ENCODE measurements at regions not wholly inside any gene's neighbourhood (a gene's known extent, or its start where the extent isn't known, plus 50 kb on each side); places are given as distances from the start of the nearest gene placed in this dataset.
A peak's percentile ranks its signal among the peaks of the same experiment; 100 is the strongest.

- no peak for DNase-seq (ENCODE audit: low read depth, low spot score)
These were observed 1387.0 kb upstream of the ADGRB3 start for GRCh38 chr6:67248077-67248476.

DNA sequence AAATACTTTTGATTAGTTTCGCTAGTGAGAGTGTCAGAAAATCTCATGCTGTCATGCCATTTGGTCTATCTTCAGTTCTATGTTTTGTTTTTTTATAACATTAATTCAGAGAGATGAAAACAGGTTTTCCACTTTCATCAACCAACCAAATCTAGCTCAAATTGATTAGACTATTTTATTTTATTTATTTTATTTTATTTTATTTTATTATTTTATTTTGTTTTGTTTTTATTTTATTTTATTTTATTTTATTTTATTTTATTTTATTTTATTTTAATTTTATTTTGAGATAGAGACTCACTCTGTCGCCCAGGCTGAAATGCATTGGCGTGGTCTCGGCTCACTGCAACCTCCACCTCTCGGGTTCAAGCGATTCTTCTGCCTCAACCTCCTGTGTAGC lies 1391.0 kb upstream of the ADGRB3 start:
- no peak for DNase-seq (ENCODE audit: low read depth, low spot score)

- no peak for DNase-seq (ENCODE audit: low read depth, low spot score)
These were observed 1397.8 kb upstream of the ADGRB3 start for GRCh38 chr6:67237277-67237676.

- no peak for DNase-seq (ENCODE audit: low read depth, low spot score)
These were observed 1404.0 kb upstream of the ADGRB3 start for GRCh38 chr6:67231092-67231491.

- DNase-seq (ENCODE audit: low read depth, low spot score) = no peak
These were observed 1410.1 kb upstream of the ADGRB3 start for GRCh38 chr6:67224989-67225388.

DNA sequence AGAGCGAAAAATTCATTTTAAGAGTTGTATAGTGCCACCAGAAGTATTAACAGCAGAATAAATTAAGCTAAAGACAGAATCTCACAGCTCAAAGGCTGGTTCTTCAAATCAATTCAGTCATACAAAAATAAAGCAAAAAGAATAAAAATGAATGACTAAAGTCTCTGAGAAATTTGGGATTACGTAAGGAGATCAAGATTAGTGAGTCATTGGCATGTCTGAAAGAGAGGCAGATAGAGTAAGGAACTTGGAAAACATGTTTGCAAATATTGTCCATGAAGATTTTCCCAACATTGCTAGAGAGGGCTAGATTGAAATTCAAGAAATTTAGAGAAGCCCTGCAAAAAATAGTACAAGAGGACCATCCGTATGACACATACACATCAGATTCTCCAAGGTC lies 1413.9 kb upstream of the ADGRB3 start:
- no peak for DNase-seq (ENCODE audit: low read depth, low spot score)

DNA sequence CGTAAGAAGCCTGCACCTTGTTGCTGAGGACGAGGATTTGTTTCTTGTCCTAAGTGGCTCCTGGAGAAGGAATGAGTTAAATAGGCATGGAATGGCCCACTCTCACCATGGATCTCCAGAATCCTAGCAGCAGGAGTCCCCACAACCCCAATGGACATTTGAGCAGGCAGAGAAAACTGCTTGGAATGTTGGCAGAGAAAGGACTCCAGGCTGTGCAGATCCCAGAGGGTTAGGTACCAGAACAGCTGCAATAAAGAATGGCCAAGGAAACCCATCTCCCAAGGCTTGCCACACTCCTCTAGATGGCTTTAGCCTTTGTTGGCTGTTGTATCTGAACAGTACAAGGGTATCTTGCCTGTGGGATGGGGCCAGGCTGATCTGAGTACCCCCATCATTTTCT lies 1415.7 kb upstream of the ADGRB3 start:
- DNase-seq (ENCODE audit: low read depth, low spot score) = no peak

- DNase-seq (ENCODE audit: low read depth, low spot score) = no peak
These were observed 1422.5 kb upstream of the ADGRB3 start for GRCh38 chr6:67212584-67212983.

- no peak for DNase-seq (ENCODE audit: low read depth, low spot score)
These were observed 1424.6 kb upstream of the ADGRB3 start for GRCh38 chr6:67210450-67210849.

- no peak for DNase-seq (ENCODE audit: low read depth, low spot score)
These were observed 1433.5 kb upstream of the ADGRB3 start for GRCh38 chr6:67201563-67201962.

GRCh38 chr6:67200626-67201403 lies 1434.3 kb upstream of the ADGRB3 start:
- no peak for DNase-seq (ENCODE audit: low read depth, low spot score)

- DNase-seq (ENCODE audit: low read depth, low spot score) = no peak
These were observed 1435.7 kb upstream of the ADGRB3 start for GRCh38 chr6:67199425-67199824.

DNA sequence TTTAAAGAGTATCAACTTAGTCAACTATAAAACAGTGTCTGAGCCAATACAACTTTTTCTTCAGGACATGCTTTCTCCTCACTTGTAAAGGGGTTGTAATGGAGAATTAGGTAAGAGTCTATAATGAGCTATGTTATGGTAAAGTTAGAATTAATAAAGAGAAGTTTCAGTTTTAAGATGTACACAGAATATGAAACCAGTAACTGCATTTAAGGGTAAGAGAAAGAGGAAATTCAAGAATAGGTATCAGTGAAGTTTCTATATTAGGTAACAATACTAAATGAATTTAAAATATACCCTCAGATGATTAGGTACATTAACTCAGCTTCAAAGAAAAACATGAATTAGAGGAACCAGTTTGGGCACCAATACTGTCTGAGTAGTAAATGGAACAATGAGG lies 1444.3 kb upstream of the ADGRB3 start:
- no peak for DNase-seq (ENCODE audit: low read depth, low spot score)

DNA sequence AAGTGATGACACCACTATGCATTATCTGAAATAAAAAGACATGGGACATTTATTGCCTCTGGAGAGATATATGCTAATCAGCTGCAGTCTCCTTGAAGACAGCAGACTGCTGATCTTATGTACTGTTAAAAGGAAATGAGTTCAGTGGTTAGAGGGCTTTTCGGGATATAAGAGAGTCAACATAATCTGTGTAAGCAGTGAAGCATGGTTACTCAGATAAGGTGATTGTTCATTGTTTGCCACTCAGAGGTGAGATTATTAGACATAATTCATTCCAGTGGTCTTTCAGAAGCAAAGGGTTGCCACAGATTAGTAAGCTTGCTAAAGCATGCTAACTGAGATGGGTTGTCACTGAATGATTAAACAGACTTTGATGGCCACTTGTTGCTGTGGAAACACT lies 1450.7 kb upstream of the ADGRB3 start:
- DNase-seq (ENCODE audit: low read depth, low spot score) = no peak

- DNase-seq (ENCODE audit: low read depth, low spot score) = no peak
These were observed 1460.0 kb upstream of the ADGRB3 start for GRCh38 chr6:67175101-67175500.

DNA sequence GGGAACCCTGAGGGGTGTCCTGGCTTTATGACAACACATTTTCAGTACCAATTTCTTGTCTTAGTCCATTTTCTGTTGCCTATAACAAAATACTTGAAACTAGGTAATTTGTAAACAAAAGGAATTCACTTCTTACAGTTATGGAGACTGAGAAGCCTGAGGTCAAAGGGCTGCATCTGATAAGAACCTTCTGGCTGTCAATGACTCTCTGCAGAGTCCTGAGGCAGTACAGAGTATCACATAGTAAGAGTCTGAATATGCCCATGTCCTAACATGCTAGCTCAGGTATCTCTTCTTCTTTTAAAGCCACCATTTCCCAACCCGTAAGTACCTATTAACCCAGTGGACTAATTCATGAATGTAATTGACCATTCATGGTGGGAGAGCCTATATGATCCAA lies 1458.6 kb upstream of the EYS start:
- DNase-seq (ENCODE audit: low read depth, low spot score) = no peak

DNA sequence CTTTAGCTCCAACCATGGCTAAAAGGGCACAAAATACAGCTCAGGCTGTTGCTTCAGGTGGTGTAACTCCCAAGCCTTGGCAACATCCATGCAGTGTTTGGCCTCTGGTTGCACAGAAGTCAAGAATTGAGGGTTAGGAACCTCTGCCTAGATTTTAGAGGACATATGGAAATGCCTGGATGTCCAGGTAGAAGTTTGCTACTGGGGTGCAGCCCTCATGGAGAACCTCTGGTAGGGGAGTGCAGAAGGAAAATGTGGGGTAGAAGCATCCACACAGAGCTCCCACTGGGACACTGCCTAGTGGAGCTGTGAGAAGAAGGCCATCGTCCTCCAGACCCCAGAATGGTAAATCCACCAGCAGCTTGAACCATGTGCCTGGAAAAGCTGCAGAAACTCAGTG lies 1453.8 kb upstream of the EYS start:
- no peak for DNase-seq (ENCODE audit: low read depth, low spot score)

- no peak for DNase-seq (ENCODE audit: low read depth, low spot score)
These were observed 1434.0 kb upstream of the EYS start for GRCh38 chr6:67141005-67141404.

GRCh38 chr6:67133973-67134372 lies 1426.9 kb upstream of the EYS start:
- no peak for DNase-seq (ENCODE audit: low read depth, low spot score)

GRCh38 chr6:67131827-67132226 lies 1424.8 kb upstream of the EYS start:
- peak; percentile 18 for DNase-seq (ENCODE audit: low read depth, low spot score)

DNA sequence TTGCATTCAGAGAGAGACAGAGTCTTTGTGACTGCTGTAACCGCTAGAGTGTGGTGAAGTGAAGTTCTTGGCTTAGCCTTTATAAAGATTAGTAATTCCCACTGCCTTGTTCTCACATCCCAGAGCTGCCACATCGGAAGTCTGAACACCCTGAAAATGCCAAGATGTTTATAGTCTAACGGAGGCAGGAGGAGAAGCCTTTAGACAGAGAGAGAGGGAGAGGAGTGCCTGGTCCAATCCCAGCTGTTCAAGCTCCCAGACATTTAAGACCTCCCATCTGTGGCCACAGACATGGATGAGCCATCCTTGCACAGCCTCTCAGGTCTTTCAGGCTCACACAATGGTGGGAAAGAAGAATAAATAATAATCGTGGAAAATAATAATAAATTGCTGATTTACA lies 1422.8 kb upstream of the EYS start:
- DNase-seq (ENCODE audit: low read depth, low spot score) = no peak

DNA sequence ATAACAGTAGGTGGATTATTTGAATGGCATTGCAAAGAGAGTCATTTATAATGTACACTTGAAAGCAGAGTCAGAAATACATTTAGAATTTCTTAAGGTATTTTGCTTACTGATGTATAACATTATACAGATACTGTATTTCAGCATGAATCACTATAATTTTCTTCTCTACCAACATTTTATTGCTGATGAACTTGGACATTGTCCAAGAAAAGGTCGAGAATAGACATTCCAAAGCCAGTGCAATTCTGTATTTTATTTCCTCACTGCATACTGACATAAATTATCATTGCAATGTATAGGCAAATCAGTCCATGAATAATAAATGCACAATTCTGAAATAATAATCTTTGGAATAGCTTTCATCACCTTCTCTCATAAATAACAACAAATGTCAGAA lies 1420.0 kb upstream of the EYS start:
- DNase-seq (ENCODE audit: low read depth, low spot score) = no peak

- no peak for DNase-seq (ENCODE audit: low read depth, low spot score)
These were observed 1414.1 kb upstream of the EYS start for GRCh38 chr6:67121115-67121514.

DNA sequence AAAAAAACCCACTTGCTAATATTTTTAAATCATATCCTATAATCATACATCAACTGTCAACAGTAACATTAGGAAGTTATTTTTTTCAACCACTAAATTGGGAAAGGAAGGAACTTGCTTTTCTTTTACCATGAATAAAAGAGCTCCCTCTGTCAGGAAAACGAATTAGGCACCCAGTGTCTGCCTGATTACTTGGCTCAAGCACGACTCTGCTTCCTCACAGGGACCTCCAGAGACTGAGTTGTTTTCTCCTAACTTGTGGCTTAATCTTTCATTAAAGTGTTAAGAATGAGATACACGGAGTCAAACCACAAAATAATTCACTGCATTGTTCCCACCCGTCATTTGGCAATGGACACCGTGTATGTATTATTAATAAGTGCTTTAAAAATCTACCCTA lies 1405.1 kb upstream of the EYS start:
- no peak for DNase-seq (ENCODE audit: low read depth, low spot score)
